ENCODE measurements at regions not wholly inside any gene's neighbourhood (a gene's known extent, or its start where the extent isn't known, plus 50 kb on each side); places are given as distances from the start of the nearest gene placed in this dataset.

DNA sequence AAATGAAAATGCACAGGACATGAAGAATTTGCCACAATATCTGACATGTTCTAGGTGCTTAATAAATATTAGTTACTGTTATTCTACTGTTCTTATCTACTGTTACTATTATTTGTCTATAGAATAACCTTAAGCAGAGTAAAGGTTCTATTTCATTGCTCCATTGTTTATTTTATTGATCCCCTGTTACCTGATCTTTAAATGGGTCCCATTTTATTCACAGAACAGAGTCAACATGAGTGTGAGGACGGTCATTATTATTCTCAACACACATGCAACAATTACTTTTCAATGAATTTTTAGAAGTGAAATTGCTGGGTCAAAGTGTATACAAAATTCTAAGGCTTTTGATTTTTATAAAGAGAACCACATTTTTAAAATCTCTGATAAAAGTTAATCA lies 186.9 kb downstream of the AHR start:
- Mint-ChIP-seq H3K9me3 (peaks cover 0 to 6% (median 2%) of the 10 kb centered on the region in 7 donors), H3K27me3 (ENCODE audit: low read depth in 3 of 3) (no peaks in the 10 kb centered on the region), H3K4me1 (peaks cover 8% of the 10 kb centered on the region), H3K4me3 (no peak overlapping the region), H3K27ac (no peak overlapping the region), H3K36me3 (no peaks in the 10 kb centered on the region)
- no CpG with 5 or more reads among the region's 1 CpG for whole genome bisulfite sequencing (ENCODE audit: insufficient coverage)
- no peak for DNase-seq
- no peak overlapping the region for H3K4me2 ChIP-seq (replicated peaks; ENCODE audit: extremely low read depth, low read length, poor library complexity, severe bottlenecking)
- no peaks in the 10 kb centered on the region for H3K27me3 ChIP-seq (ENCODE audit: control insufficient read depth in 2 of 2, insufficient read depth in 2 of 2, low read length in 2 of 2)
- peaks cover 0 to 3% of the 10 kb centered on the region in 2 donors for H3K9me3 ChIP-seq (replicated peaks in 1 of 2; ENCODE audit: control insufficient read depth in 1 of 2, insufficient read depth in 1 of 2, low read length in 2 of 2)
- no peak overlapping the region for H3K4me3 ChIP-seq (replicated peaks in 1 of 3; ENCODE audit: low read depth in 2 of 3, low read length in 3 of 3)
- TF ChIP-seq CTCF (IDR thresholded peaks at IDR 0.05): no peak
- no peaks in the 10 kb centered on the region for H3K79me2 ChIP-seq (ENCODE audit: insufficient read depth, low read length)
- no peaks in the 10 kb centered on the region for H4K20me1 ChIP-seq (ENCODE audit: insufficient read depth, low read length)
- intact Hi-C loops (cut with micrococcal nuclease): no loop called here
- no peaks in the 10 kb centered on the region for H3K36me3 ChIP-seq (replicated peaks in 1 of 2; ENCODE audit: control insufficient read depth in 1 of 2, insufficient read depth in 2 of 2, low read length in 2 of 2)
- H3K27ac ChIP-seq (ENCODE audit: low read depth in 1 of 2, low read length in 2 of 2): no peak overlapping the region
- H3K4me1 ChIP-seq (ENCODE audit: control insufficient read depth in 1 of 2, insufficient read depth in 2 of 2, low read length in 2 of 2): peaks cover 7 to 10% of the 10 kb centered on the region in 2 donors
- no peak overlapping the region for H3K9ac ChIP-seq (ENCODE audit: insufficient read depth, low read length, poor library complexity, severe bottlenecking)
- H2AFZ ChIP-seq (ENCODE audit: insufficient read depth, low read depth, low read length, poor library complexity, severe bottlenecking): no peak overlapping the region

DNA sequence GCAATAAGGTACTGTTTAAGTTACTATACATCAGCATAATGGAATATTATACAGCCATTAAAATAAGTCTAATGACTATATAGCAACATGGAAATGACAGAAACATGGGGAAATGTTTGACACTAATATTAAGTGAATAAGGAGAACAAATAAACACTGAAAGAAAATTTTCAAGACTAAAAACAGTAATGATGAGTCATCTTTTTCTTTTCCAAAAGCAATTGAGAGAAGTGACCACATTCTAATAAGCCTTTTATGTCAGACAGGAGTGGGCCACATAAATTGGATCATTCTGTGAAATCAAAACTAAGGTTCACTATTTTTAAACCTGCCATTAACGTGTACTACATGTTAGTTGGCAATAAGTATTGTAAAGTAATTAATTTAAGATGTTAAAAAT lies 187.5 kb downstream of the AHR start:
- TF ChIP-seq CTCF (IDR thresholded peaks at IDR 0.05): no peak
- peaks cover 8% of the 10 kb centered on the region for H3K4me1 Mint-ChIP-seq
- Histone ChIP-seq H3K9ac (ENCODE audit: insufficient read depth, low read length, poor library complexity, severe bottlenecking) (no peak overlapping the region), H3K36me3 (replicated peaks in 1 of 2; ENCODE audit: control insufficient read depth in 1 of 2, insufficient read depth in 2 of 2, low read length in 2 of 2) (no peaks in the 10 kb centered on the region), H3K4me1 (ENCODE audit: control insufficient read depth in 1 of 2, insufficient read depth in 2 of 2, low read length in 2 of 2) (peaks cover 7 to 10% of the 10 kb centered on the region in 2 donors), H3K9me3 (replicated peaks in 1 of 2; ENCODE audit: control insufficient read depth in 1 of 2, insufficient read depth in 1 of 2, low read length in 2 of 2) (peaks cover 0 to 3% of the 10 kb centered on the region in 2 donors), H2AFZ (ENCODE audit: insufficient read depth, low read depth, low read length, poor library complexity, severe bottlenecking) (no peak overlapping the region), H3K4me3 (replicated peaks in 1 of 3; ENCODE audit: low read depth in 2 of 3, low read length in 3 of 3) (no peak overlapping the region), H3K4me2 (replicated peaks; ENCODE audit: extremely low read depth, low read length, poor library complexity, severe bottlenecking) (no peak overlapping the region), H4K20me1 (ENCODE audit: insufficient read depth, low read length) (no peaks in the 10 kb centered on the region), H3K27me3 (ENCODE audit: control insufficient read depth in 2 of 2, insufficient read depth in 2 of 2, low read length in 2 of 2) (no peaks in the 10 kb centered on the region), H3K27ac (ENCODE audit: low read depth in 1 of 2, low read length in 2 of 2) (no peak overlapping the region), H3K79me2 (ENCODE audit: insufficient read depth, low read length) (no peaks in the 10 kb centered on the region)
- H3K4me3 Mint-ChIP-seq: no peak overlapping the region
- no peak for DNase-seq
- no peaks in the 10 kb centered on the region for H3K27me3 Mint-ChIP-seq (ENCODE audit: low read depth in 3 of 3)
- no peak overlapping the region for H3K27ac Mint-ChIP-seq
- peaks cover 0 to 6% (median 2%) of the 10 kb centered on the region in 7 donors for H3K9me3 Mint-ChIP-seq
- intact Hi-C loops (cut with micrococcal nuclease): no loop called here
- no CpG with 5 or more reads among the region's 1 CpG for WGBS (ENCODE audit: insufficient coverage)
- no peaks in the 10 kb centered on the region for H3K36me3 Mint-ChIP-seq

All from CD14-positive monocyte (primary cell).